Left lobe of liver (tissue), 2 donors: ENCODE measurements at regions not wholly inside any gene's neighbourhood (a gene's known extent, or its start where the extent isn't known, plus 50 kb on each side); places are given as distances from the start of the nearest gene placed in this dataset.

ENCODE experiments used
- ATAC-seq: fragments of 200-7000 bp; cut with Tn5 transposase; one replicate; pipeline ENCODE4 v1.9.1; 2020; ENCODE audit warnings: mild to moderate bottlenecking, moderate library complexity
- DNase-seq: peaks from one replicate; pipeline ENCODE4 v3.0.0-alpha.2; 2020; ENCODE audit warnings: low spot score
- donor health status: DM: no; HTN: no; CAD: no; lungs with moderate emphysema.
- donor health status: DM: no; HTN: yes; CAD: no.

DNA sequence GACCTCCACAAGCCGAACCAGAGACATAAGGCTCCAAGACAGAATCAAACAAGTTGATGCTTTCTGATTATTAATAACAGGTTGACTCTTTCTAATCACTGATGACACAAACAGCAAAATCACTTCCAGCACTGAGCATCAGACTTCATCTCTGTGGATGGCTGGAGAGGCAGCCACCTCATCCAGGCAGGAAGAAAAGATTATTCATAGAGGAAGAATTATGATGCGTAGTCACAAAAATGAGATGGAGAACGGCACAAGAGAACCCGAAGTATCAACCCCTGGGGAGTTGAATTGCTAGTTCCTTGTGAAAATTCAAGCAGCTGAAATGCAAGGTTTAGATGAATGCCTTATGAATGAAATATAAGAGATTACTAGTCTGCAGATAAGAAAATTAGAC, 49.9 kb upstream of the LMCD1 start:
- ATAC-seq (no peak), DNase-seq (no peak)
